NCI-H2196 (cell line): ENCODE measurements at regions not wholly inside any gene's neighbourhood (a gene's known extent, or its start where the extent isn't known, plus 50 kb on each side); places are given as distances from the start of the nearest gene placed in this dataset.

Experiments
- DNase-seq: peaks from one replicate; lab custom pipeline; 2025; ENCODE audit not compliant: unreplicated experiment; lab: John Stamatoyannopoulos, UW

DNA sequence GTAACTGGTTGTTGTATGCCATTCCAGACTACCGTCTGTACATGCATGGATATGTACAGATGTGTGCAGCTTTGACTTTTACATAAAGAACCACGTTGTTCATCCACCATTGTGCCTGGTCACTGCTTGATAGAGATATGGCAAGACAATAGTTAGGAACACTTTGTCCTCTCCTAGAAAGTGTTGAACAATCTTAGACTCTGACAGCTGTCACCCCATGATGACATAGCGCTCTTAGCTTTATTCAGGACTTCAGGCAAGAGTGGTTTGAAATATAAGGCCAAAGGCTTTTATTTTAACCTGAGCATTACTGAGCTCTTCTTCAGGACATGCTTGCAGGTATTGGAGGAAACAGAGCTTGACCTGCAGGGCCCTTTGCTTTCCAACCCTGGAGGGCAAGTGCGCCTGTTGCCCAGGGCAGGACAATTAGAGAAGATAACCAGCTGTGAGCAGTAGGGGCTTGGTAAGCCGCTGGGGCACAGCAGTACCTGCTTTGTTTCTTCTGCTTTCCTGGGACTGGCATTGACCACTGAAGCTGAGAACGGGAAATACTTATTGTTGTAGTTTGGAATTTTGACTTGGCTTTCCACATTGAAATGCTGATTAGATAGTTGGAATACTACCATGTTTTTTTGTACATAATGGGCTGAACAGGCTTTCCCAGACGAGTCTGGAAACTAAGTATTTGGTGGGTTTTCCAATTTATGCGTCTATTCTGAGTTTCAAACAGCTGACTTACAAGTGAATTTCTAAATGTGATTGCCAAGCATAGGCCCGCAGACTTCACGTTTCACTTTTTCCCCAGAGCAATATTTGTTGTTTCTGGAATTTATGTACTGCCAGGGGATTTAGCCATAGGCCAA, 51.1 kb downstream of the GARRE1 start:
- DNase-seq, result no peak

DNA sequence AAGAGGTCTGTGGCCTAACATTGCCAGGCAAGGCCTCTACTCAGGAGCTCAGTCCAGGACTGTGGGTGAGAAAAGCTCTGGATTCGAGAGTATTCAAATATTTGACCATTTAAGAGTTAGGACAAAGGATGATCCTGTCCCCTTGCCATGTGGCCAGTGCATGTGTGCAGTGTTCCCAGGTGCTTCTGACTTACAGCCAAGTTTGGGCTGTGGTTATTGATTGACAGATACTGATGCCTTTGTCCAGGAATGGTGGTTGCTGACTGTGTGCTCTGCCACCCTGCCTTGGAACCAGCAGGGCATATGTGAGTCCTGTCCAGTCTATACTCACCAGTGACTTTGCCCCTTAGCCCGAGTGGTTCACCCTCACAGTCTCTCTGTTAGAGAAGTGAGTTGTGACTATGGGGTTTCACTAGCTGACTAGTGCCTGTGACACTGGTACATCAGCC, 51.9 kb downstream of the GARRE1 start:
- no peak for DNase-seq

GRCh38 chr19:34306824-34307223, 52.5 kb downstream of the GARRE1 start:
- no peak for DNase-seq

DNA sequence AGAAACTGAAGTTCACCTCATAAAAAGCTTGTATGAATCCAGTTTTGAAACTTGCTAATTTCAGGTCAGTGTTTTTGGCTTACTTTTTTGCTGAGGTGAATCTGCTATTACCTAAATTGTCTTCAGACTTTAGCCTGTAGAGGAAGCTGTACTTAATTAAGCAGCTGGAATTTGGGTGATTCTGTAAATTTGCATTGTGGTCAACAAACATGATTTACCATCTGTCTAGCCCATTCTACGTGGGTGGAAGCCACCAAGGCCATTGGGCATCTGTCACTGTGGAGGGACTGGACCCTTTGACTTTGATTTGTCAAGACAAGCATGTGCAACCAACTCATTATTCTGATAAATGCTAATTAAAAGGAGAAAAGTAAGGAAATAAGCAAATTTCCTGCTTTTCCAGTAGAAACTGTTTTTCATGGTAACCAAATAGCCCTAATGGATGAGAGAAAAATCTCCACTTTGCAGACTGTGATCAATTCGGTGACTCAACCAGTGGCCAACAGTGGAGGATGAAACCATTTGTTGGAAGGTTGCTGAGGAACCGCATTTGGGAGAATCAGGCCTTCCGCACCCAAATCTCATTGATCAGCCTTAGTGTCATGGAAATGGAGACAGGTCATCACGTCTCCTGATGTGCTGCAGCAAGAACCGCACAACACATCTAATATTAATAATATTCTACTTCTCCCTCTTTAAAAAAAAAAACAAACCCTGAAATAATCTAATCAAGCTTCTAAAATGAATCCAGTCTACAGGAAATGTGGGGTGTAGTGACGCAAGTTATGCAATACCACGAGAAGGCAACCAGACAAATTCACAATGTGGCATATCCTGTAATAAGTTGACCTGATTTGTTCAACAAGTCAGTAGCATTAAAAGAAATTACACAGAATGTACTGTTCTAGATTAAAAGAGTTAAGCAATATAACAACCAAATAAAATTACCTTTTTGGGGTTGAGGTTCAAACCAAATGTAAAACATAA, 54.3 kb downstream of the GARRE1 start:
- no peak for DNase-seq

DNA sequence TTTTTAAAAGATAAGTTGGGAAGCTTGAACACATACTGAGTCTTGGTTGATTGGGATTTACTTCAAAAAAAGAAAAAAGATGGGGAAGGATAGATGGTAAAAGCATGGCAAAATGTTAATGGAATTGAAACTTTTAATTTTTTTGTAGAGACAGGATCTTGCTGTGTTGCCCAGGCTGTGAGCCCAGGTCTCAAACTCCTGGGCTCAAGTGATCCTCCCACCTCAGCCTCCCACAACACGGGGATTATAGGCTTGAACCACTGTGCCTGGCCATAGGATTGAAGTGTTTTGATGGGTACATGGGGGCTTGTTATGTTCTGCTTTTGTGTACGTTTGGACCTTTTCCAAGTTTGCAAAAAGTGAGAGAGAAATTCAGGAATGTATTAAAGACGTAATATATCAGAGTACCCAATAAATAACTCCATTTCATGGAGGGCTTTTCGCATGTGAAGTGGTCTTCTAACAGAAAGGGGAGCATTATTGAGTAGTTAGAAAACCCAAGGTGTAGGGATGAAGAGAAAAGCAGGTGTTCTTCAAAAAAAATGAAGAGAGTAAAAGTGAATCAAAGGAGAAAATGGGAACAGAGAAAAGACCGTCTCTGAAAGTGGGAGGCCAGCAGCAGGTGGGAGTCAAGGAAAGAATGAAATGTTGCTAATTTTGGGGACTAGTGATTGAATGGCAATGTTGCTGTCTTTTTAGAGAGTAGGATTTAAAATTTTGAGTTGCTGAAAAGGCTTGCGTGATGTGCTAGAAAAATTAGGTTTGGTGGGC, 55.2 kb downstream of the GARRE1 start:
- no peak for DNase-seq

- peak; percentile 61 for DNase-seq
These were observed 54.5 kb upstream of the GPI start for GRCh38 chr19:34310494-34310981.

DNA sequence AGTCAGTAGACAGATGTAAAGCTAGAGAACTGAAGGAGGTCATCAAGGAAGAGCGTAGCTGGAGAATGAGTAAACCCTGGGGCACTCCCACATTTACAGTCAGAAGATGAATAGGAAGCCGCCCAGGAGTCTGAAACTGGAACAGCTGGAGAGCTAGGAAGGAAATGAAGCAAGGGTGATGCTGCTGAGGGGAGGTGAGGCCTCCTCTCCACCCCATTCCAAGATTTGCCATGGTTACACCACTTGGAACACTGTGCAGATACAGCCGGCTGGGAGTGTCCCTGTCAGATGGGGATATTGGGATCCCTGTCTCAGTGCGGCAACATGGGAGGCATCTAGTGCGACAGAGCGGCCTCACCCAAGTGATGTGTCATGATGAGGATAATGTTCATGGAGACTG, 51.8 kb upstream of the GPI start:
- no peak for DNase-seq

- DNase-seq, result no peak
These were observed 50.3 kb upstream of the GPI start for GRCh38 chr19:34314437-34315313.
